H9 (cell line): ENCODE measurements at regions not wholly inside any gene's neighbourhood (a gene's known extent, or its start where the extent isn't known, plus 50 kb on each side); places are given as distances from the start of the nearest gene placed in this dataset.

ENCODE experiments used
- DNase-seq: peaks from one replicate; pipeline ENCODE4 v3.0.0-alpha.2; 2017
- H2AFZ ChIP-seq: one replicate; pipeline ENCODE4 v1.6.1; 2013; ENCODE audit warnings: mild to moderate bottlenecking, low read length, control low read depth, moderate library complexity
- H2AK5ac ChIP-seq: 2 replicates; pipeline ENCODE4 v1.6.1; 2013; ENCODE audit warnings: low read length, control low read depth, mixed read lengths; ENCODE audit not compliant: insufficient read length
- H2BK120ac ChIP-seq: one replicate; pipeline ENCODE4 v1.6.1; 2013; ENCODE audit warnings: low read depth, mild to moderate bottlenecking, low read length, control low read depth, inconsistent platforms; ENCODE audit not compliant: poor library complexity, severe bottlenecking
- H2BK12ac ChIP-seq: 2 replicates; pipeline ENCODE4 v1.6.1; 2013; ENCODE audit warnings: low read length, control low read depth, mixed read lengths, low read depth; ENCODE audit not compliant: insufficient read length
- H2BK15ac ChIP-seq: 2 replicates; pipeline ENCODE4 v1.6.1; 2013; ENCODE audit warnings: low read depth, low read length, control low read depth
- H2BK20ac ChIP-seq: one replicate; pipeline ENCODE4 v1.6.1; 2013; ENCODE audit warnings: low read depth, mild to moderate bottlenecking, low read length, control low read depth, inconsistent platforms; ENCODE audit not compliant: poor library complexity, severe bottlenecking
- H2BK5ac ChIP-seq: 2 replicates; pipeline ENCODE4 v1.6.1; 2013; ENCODE audit warnings: low read length, control low read depth, mixed read lengths; ENCODE audit not compliant: insufficient read length
- H3K14ac ChIP-seq: 2 replicates; pipeline ENCODE4 v1.6.1; 2013; ENCODE audit warnings: low read length, control low read depth; ENCODE audit not compliant: insufficient read depth
- H3K18ac ChIP-seq: 2 replicates; pipeline ENCODE4 v1.6.1; 2013; ENCODE audit warnings: low read depth, mild to moderate bottlenecking, mixed read lengths, low read length, control low read depth; ENCODE audit not compliant: insufficient read length
- H3K23ac ChIP-seq: 2 replicates; pipeline ENCODE4 v1.6.1; 2013; ENCODE audit warnings: low read length, control low read depth, mixed read lengths, low read depth; ENCODE audit not compliant: insufficient read length
- H3K23me2 ChIP-seq: 2 replicates; pipeline ENCODE4 v1.6.1; 2013; ENCODE audit warnings: low read depth, mild to moderate bottlenecking, mixed read lengths, low read length, control low read depth; ENCODE audit not compliant: insufficient read length, poor library complexity, severe bottlenecking
- H3K27ac ChIP-seq: 2 replicates; pipeline ENCODE4 v1.5.1; 2013; ENCODE audit warnings: low read length, control low read depth, mixed read lengths, low read depth; ENCODE audit not compliant: insufficient read length
- H3K27me3 ChIP-seq: 2 replicates; pipeline ENCODE4 v1.6.1; 2013; ENCODE audit warnings: low read length, control low read depth, inconsistent platforms; ENCODE audit not compliant: insufficient read depth
- H3K4ac ChIP-seq: 2 replicates; pipeline ENCODE4 v1.6.1; 2013; ENCODE audit warnings: low read depth, mild to moderate bottlenecking, control low read depth, inconsistent platforms, low read length, moderate library complexity
- H3K4me1 ChIP-seq: 2 replicates; pipeline ENCODE4 v1.6.1; 2013; ENCODE audit warnings: low read length, control low read depth, inconsistent platforms; ENCODE audit not compliant: insufficient read depth
- H3K4me2 ChIP-seq: 2 replicates; pipeline ENCODE4 v1.6.1; 2013; ENCODE audit warnings: low read length, control low read depth, mixed read lengths; ENCODE audit not compliant: insufficient read length, insufficient read depth
- H3K56ac ChIP-seq: 2 replicates; pipeline ENCODE4 v1.6.1; 2013; ENCODE audit warnings: low read depth, mild to moderate bottlenecking, mixed read lengths, low read length, control low read depth; ENCODE audit not compliant: insufficient read length
- H3K79me1 ChIP-seq: 2 replicates; pipeline ENCODE4 v1.6.1; 2013; ENCODE audit warnings: low read depth, mild to moderate bottlenecking, moderate library complexity, low read length, control low read depth, inconsistent platforms; ENCODE audit not compliant: insufficient read depth, poor library complexity, severe bottlenecking
- H3K79me2 ChIP-seq: 2 replicates; pipeline ENCODE4 v1.6.1; 2013; ENCODE audit warnings: low read length, control low read depth, inconsistent platforms; ENCODE audit not compliant: insufficient read depth
- H3K9ac ChIP-seq: 2 replicates; pipeline ENCODE4 v1.6.1; 2013; ENCODE audit warnings: low read length, control low read depth, mixed read lengths; ENCODE audit not compliant: insufficient read length; ENCODE audit errors: extremely low read depth
- H3K9me3 ChIP-seq: one replicate; pipeline ENCODE4 v1.6.1; 2013; ENCODE audit warnings: low read depth, low read length, inconsistent platforms; ENCODE audit not compliant: control insufficient read depth
- H3T11ph ChIP-seq: one replicate; pipeline ENCODE4 v1.6.1; 2013; ENCODE audit warnings: mild to moderate bottlenecking, low read length, control low read depth, inconsistent platforms
- H4K20me1 ChIP-seq: one replicate; pipeline ENCODE4 v1.6.1; 2013; ENCODE audit not compliant: control insufficient read depth, insufficient read length, insufficient read depth
- H4K5ac ChIP-seq: 2 replicates; pipeline ENCODE4 v1.6.1; 2013; ENCODE audit warnings: low read depth, mild to moderate bottlenecking, mixed read lengths, low read length, control low read depth; ENCODE audit not compliant: insufficient read length
- H4K8ac ChIP-seq: replicated peaks from 2 replicates; pipeline ENCODE4 v1.6.1; 2013; ENCODE audit warnings: low read length, control low read depth, mixed read lengths, low read depth; ENCODE audit not compliant: insufficient read length
- H4K91ac ChIP-seq: 2 replicates; pipeline ENCODE4 v1.6.1; 2013; ENCODE audit warnings: low read depth, mild to moderate bottlenecking, moderate library complexity, mixed read lengths, low read length, control low read depth; ENCODE audit not compliant: insufficient read length
- H3K27ac Mint-ChIP-seq, 3 experiments: 2 replicates in 2 of 3; 3 replicates in 1 of 3; pipeline ENCODE4 v1.8.0; 2020 to 2021; ENCODE audit warnings: mixed read lengths in 3 of 3, mild to moderate bottlenecking in 1 of 3, moderate library complexity in 1 of 3
- H3K27me3 Mint-ChIP-seq: 2 replicates; pipeline ENCODE4 v1.8.0; 2021; ENCODE audit warnings: low read depth, mild to moderate bottlenecking, moderate library complexity, mixed read lengths
- H3K36me3 Mint-ChIP-seq, 3 experiments: 2 replicates in 2 of 3; 3 replicates in 1 of 3; pipeline ENCODE4 v1.8.0; 2020 to 2021; ENCODE audit warnings: low read depth in 3 of 3, mixed read lengths in 3 of 3; ENCODE audit not compliant: insufficient read depth in 1 of 3
- H3K4me1 Mint-ChIP-seq, 2 experiments: 2 replicates each; pipeline ENCODE4 v1.8.0; 2020; ENCODE audit warnings: mixed read lengths in 2 of 2
- H3K4me3 Mint-ChIP-seq, 2 experiments: 2 replicates in 1 of 2; 3 replicates in 1 of 2; pipeline ENCODE4 v1.8.0; 2020 to 2021; ENCODE audit warnings: mild to moderate bottlenecking in 2 of 2, mixed read lengths in 2 of 2, moderate library complexity in 1 of 2
- H3K9me3 Mint-ChIP-seq, 2 experiments: 2 replicates in 1 of 2; 3 replicates in 1 of 2; pipeline ENCODE4 v1.8.0; 2020; ENCODE audit warnings: mild to moderate bottlenecking in 2 of 2, mixed read lengths in 2 of 2, moderate library complexity in 1 of 2
- WGBS: extraction: QIAGEN DNeasy Blood & Tissue Kit; methylation state at CpG from one replicate; pipeline ENCODE4 v1.1.7; 2013; ENCODE audit warnings: missing lambda C conversion rate, low lambda C conversion rate, mixed read lengths; ENCODE audit not compliant: insufficient read length; ENCODE audit errors: extremely low coverage; 5-methylcytosine and 5-hydroxymethylcytosine counted together
- TF ChIP-seq, protein P1 (sequence below): fragments of 200-600 bp; sonication (generic); conservative IDR thresholded peaks from 3 replicates; pipeline ENCODE4 v1.8.0; 2021; ENCODE audit warnings: antibody characterized with exemption, mild to moderate bottlenecking

DNA sequence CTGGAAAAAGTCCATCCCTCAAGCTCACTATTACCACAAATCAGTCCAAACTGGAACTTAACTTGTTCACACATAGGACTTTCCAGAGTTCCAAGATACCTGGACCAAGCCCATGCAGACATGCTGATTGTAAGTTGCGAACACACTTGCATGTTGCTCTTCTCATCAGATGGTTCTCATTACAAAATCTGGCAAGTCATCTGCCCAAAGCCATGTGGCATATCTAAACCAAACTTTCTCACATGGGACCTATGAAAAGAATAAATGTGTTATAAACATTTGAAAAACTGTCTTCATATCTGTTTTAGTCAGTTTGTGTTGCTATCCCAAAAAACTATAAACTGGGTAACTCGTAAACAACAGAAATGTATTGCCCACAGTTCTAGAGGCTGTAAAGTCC lies 58.8 kb upstream of the MKLN1 start:
- Histone ChIP-seq H4K20me1 (no peaks in the 10 kb centered on the region), H4K8ac (no peak overlapping the region), H3K79me1 (no peaks in the 10 kb centered on the region), H3K18ac (no peak overlapping the region), H2BK20ac (no peak overlapping the region), H3K23me2 (no peaks in the 10 kb centered on the region), H4K91ac (no peak overlapping the region), H3K9me3 (no peaks in the 10 kb centered on the region), H2BK12ac (no peak overlapping the region), H3K4me1 (no peaks in the 10 kb centered on the region), H2BK15ac (no peak overlapping the region), H3K4me2 (no peak overlapping the region), H4K5ac (no peak overlapping the region), H3K23ac (no peak overlapping the region), H2BK120ac (no peak overlapping the region), H3K27ac (no peak overlapping the region), H2AK5ac (no peak overlapping the region), H3K14ac (no peak overlapping the region), H2AFZ (no peak overlapping the region), H3K9ac (no peak overlapping the region), H2BK5ac (no peak overlapping the region), H3K56ac (no peak overlapping the region), H3T11ph (no peak overlapping the region), H3K79me2 (no peaks in the 10 kb centered on the region), H3K27me3 (no peaks in the 10 kb centered on the region), H3K4ac (no peak overlapping the region)
- TF ChIP-seq, protein P1, sequence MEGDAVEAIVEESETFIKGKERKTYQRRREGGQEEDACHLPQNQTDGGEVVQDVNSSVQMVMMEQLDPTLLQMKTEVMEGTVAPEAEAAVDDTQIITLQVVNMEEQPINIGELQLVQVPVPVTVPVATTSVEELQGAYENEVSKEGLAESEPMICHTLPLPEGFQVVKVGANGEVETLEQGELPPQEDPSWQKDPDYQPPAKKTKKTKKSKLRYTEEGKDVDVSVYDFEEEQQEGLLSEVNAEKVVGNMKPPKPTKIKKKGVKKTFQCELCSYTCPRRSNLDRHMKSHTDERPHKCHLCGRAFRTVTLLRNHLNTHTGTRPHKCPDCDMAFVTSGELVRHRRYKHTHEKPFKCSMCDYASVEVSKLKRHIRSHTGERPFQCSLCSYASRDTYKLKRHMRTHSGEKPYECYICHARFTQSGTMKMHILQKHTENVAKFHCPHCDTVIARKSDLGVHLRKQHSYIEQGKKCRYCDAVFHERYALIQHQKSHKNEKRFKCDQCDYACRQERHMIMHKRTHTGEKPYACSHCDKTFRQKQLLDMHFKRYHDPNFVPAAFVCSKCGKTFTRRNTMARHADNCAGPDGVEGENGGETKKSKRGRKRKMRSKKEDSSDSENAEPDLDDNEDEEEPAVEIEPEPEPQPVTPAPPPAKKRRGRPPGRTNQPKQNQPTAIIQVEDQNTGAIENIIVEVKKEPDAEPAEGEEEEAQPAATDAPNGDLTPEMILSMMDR = no peak
- Mint-ChIP-seq H3K27me3 (no peaks in the 10 kb centered on the region), H3K4me3 (no peak overlapping the region), H3K36me3 (peaks cover 0 to 2% (median 0%) of the 10 kb centered on the region in 3 experiments; a peak in 1 of 7 replicates), H3K9me3 (peaks cover 2 to 4% of the 10 kb centered on the region in 2 experiments; a peak in 4 of 5 replicates), H3K27ac (no peak overlapping the region), H3K4me1 (peaks cover 4 to 5% of the 10 kb centered on the region in 2 experiments; a peak in 2 of 4 replicates)
- WGBS = no CpG with 5 or more reads among the region's 2 CpGs
- DNase-seq = no peak
